GM12892 (cell line): ENCODE measurements at regions not wholly inside any gene's neighbourhood (a gene's known extent, or its start where the extent isn't known, plus 50 kb on each side); places are given as distances from the start of the nearest gene placed in this dataset.

Experiments
- POLR2A ChIP-seq: IDR thresholded peaks from 2 replicates; pipeline ENCODE4 v1.6.1; 2011; ENCODE audit warnings: low read depth, low read length, control low read depth
- POLR2AphosphoS5 ChIP-seq: IDR thresholded peaks from 2 replicates; pipeline ENCODE4 v1.6.1; 2011; ENCODE audit warnings: low read depth, low read length, control low read depth
- TAF1 ChIP-seq: IDR thresholded peaks from 2 replicates; pipeline ENCODE4 v1.6.1; 2011; ENCODE audit warnings: low read depth, mild to moderate bottlenecking, control low read depth, low read length, borderline replicate concordance

DNA sequence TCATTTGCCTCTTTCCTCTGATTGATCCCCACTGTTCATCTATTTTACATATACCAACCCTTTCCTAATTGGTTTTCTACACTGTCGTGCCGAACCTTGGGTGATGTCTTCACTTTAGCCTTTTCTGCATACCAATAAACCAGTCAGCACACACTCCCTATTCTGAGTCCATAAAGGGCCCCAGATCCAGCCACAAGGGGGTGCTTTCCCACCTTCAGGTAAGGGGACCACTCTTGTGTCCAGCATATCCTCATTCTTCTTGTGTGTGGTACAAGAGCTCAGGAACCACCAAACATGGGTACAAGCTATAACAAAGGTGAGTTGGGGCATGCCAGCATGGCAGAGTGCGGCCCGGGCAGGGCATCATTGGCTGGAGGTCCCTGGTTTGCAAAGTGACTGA, 859.8 kb downstream of the FSCB start:
- TF ChIP-seq POLR2AphosphoS5 (no peak), POLR2A (no peak), TAF1 (no peak)
